A673 (cell line): ENCODE measurements at regions not wholly inside any gene's neighbourhood (a gene's known extent, or its start where the extent isn't known, plus 50 kb on each side); places are given as distances from the start of the nearest gene placed in this dataset.
"Not testable (repeated sequence)": the region's sequence is repeated elsewhere in the genome, so short reads cannot be mapped to it uniquely, and the experiment has no call there.

Experiments used
- BruUV-seq: library from RNA; stranded (reverse); fragments of 400-500 nt; replicated peaks from 2 replicates; lab custom pipeline; 2021; lab: Mats Ljungman, UMichigan
- CTCF ChIA-PET: fragments of 300-600 bp; sonication (Branson Sonifier 250); formaldehyde crosslinking; loops from one replicate; lab custom pipeline; 2022; ENCODE audit warnings: antibody characterized with exemption; lab: Charles Lee
- POLR2A ChIA-PET: fragments of 300-600 bp; sonication (Branson Sonifier 250); formaldehyde crosslinking; loops from one replicate; lab custom pipeline; 2022; ENCODE audit warnings: antibody characterized with exemption; ENCODE audit not compliant: low non-redundant PET; lab: Charles Lee
- DNase-seq: peaks from one replicate; pipeline ENCODE4 v3.0.0-alpha.2; 2015; ENCODE audit warnings: low spot score
- H3K27ac ChIP-seq: fragments of 200-600 bp; sonication (generic); 2 replicates; pipeline ENCODE4 v1.5.1; 2016; ENCODE audit warnings: mixed run types, low read depth, mild to moderate bottlenecking, mixed read lengths, antibody characterized with exemption, low read length; ENCODE audit not compliant: poor library complexity, severe bottlenecking
- H3K27me3 ChIP-seq: fragments of 200-600 bp; sonication (generic); replicated peaks from 2 replicates; pipeline ENCODE4 v1.6.1; 2017; ENCODE audit warnings: mixed run types, low read depth, mild to moderate bottlenecking, mixed read lengths, antibody characterized with exemption, low read length; ENCODE audit not compliant: insufficient read depth, poor library complexity
- H3K36me3 ChIP-seq: fragments of 200-600 bp; sonication (generic); 2 replicates; pipeline ENCODE4 v1.6.1; 2016; ENCODE audit warnings: mixed run types, mild to moderate bottlenecking, mixed read lengths, antibody characterized with exemption, low read length; ENCODE audit not compliant: insufficient read depth, poor library complexity, severe bottlenecking
- H3K4me1 ChIP-seq: fragments of 200-600 bp; sonication (generic); 2 replicates; pipeline ENCODE4 v1.6.1; 2017; ENCODE audit warnings: mixed run types, mild to moderate bottlenecking, mixed read lengths, antibody characterized with exemption, low read length; ENCODE audit not compliant: insufficient read depth, poor library complexity, severe bottlenecking
- H3K4me3 ChIP-seq: fragments of 200-600 bp; sonication (generic); 2 replicates; pipeline ENCODE4 v1.5.1; 2016; ENCODE audit warnings: low read depth, mixed run types, mild to moderate bottlenecking, mixed read lengths, low read length; ENCODE audit not compliant: poor library complexity, severe bottlenecking
- H3K9me3 ChIP-seq: fragments of 200-600 bp; sonication (generic); 2 replicates; pipeline ENCODE4 v1.6.1; 2016; ENCODE audit warnings: mixed run types, low read depth, mild to moderate bottlenecking, mixed read lengths, antibody characterized with exemption, low read length; ENCODE audit not compliant: poor library complexity, severe bottlenecking
- intact Hi-C: fragments of 100-400 bp; cut with micrococcal nuclease; formaldehyde crosslinking; loops from one replicate; pipeline ENCODE4 v1.10.0; 2022; ENCODE audit not compliant: unreplicated experiment

- H3K36me3 ChIP-seq, H3K27me3 ChIP-seq, BruUV-seq, CTCF ChIA-PET, POLR2A ChIA-PET, DNase-seq, intact Hi-C loops, H3K4me3 ChIP-seq, H3K27ac ChIP-seq, H3K4me1 ChIP-seq: not testable (repeated sequence)
- H3K9me3 ChIP-seq: peaks cover 30% of the 10 kb centered on the region
Observed at GRCh38 chr21:9659877-9660276, 861.5 kb upstream of the TPTE start.

- DNase-seq, H3K36me3 ChIP-seq, H3K9me3 ChIP-seq, BruUV-seq, CTCF ChIA-PET, H3K27me3 ChIP-seq, POLR2A ChIA-PET, H3K4me1 ChIP-seq, H3K4me3 ChIP-seq, H3K27ac ChIP-seq, intact Hi-C loops: not testable (repeated sequence)
Observed at GRCh38 chr21:9663914-9664729, 857.3 kb upstream of the TPTE start.

GRCh38 chr21:9675811-9676210, 845.6 kb upstream of the TPTE start:
- H3K36me3 ChIP-seq, POLR2A ChIA-PET, H3K27ac ChIP-seq, BruUV-seq, H3K4me3 ChIP-seq, H3K9me3 ChIP-seq, CTCF ChIA-PET, H3K27me3 ChIP-seq, DNase-seq, intact Hi-C loops, H3K4me1 ChIP-seq: not testable (repeated sequence)

GRCh38 chr21:9679029-9679428, 842.4 kb upstream of the TPTE start:
- H3K27ac ChIP-seq, H3K27me3 ChIP-seq, DNase-seq, BruUV-seq, CTCF ChIA-PET, H3K9me3 ChIP-seq, POLR2A ChIA-PET, intact Hi-C loops, H3K36me3 ChIP-seq, H3K4me1 ChIP-seq, H3K4me3 ChIP-seq: not testable (repeated sequence)

GRCh38 chr21:9688945-9689344, 832.4 kb upstream of the TPTE start:
- DNase-seq, H3K27me3 ChIP-seq, intact Hi-C loops, POLR2A ChIA-PET, H3K4me1 ChIP-seq, BruUV-seq, CTCF ChIA-PET, H3K36me3 ChIP-seq, H3K27ac ChIP-seq, H3K9me3 ChIP-seq, H3K4me3 ChIP-seq: not testable (repeated sequence)

GRCh38 chr21:9690981-9691380, 830.4 kb upstream of the TPTE start:
- H3K27ac ChIP-seq, H3K27me3 ChIP-seq, H3K4me1 ChIP-seq, POLR2A ChIA-PET, H3K9me3 ChIP-seq, CTCF ChIA-PET, BruUV-seq, H3K36me3 ChIP-seq, DNase-seq, H3K4me3 ChIP-seq, intact Hi-C loops: not testable (repeated sequence)

GRCh38 chr21:9695759-9696158, 825.6 kb upstream of the TPTE start:
- BruUV-seq, intact Hi-C loops, H3K4me1 ChIP-seq, H3K9me3 ChIP-seq, H3K27me3 ChIP-seq, H3K27ac ChIP-seq, H3K36me3 ChIP-seq, H3K4me3 ChIP-seq, CTCF ChIA-PET, POLR2A ChIA-PET, DNase-seq: not testable (repeated sequence)

GRCh38 chr21:9697751-9698150, 823.6 kb upstream of the TPTE start:
- H3K36me3 ChIP-seq, BruUV-seq, CTCF ChIA-PET, H3K4me1 ChIP-seq, intact Hi-C loops, POLR2A ChIA-PET, H3K9me3 ChIP-seq, H3K27ac ChIP-seq, H3K27me3 ChIP-seq, H3K4me3 ChIP-seq, DNase-seq: not testable (repeated sequence)
